HPDE6-E6E7 (cell line): ENCODE measurements at regions not wholly inside any gene's neighbourhood (a gene's known extent, or its start where the extent isn't known, plus 50 kb on each side); places are given as distances from the start of the nearest gene placed in this dataset.

ENCODE experiments used
- DNase-seq: peaks from one replicate; pipeline ENCODE4 v3.0.0; 2011; ENCODE audit warnings: missing footprints; ENCODE audit errors: extremely low spot score

- DNase-seq = no peak
Measured at GRCh38 chr15:31752065-31752762, 278.1 kb upstream of the CHRNA7 start.

- DNase-seq = no peak
Measured at GRCh38 chr15:31752905-31753304, 277.4 kb upstream of the CHRNA7 start.

- no peak for DNase-seq
Measured at GRCh38 chr15:31758126-31758525, 272.2 kb upstream of the CHRNA7 start.

GRCh38 chr15:31768055-31768454 is 262.3 kb upstream of the CHRNA7 start:
- no peak for DNase-seq

GRCh38 chr15:31774045-31774444 is 256.3 kb upstream of the CHRNA7 start:
- no peak for DNase-seq

- no peak for DNase-seq
Measured at GRCh38 chr15:31776039-31776438, 254.3 kb upstream of the CHRNA7 start.

GRCh38 chr15:31781261-31781660 is 249.1 kb upstream of the CHRNA7 start:
- DNase-seq = no peak

GRCh38 chr15:31782016-31782783 is 248.1 kb upstream of the CHRNA7 start:
- no peak for DNase-seq

- no peak for DNase-seq
Measured at GRCh38 chr15:31782951-31783350, 247.4 kb upstream of the CHRNA7 start.

GRCh38 chr15:31786360-31786759 is 244.0 kb upstream of the CHRNA7 start:
- no peak for DNase-seq

- DNase-seq = no peak
Measured at GRCh38 chr15:31788104-31788503, 242.2 kb upstream of the CHRNA7 start.

- DNase-seq = no peak
Measured at GRCh38 chr15:31792611-31793199, 237.6 kb upstream of the CHRNA7 start.

- DNase-seq = no peak
Measured at GRCh38 chr15:31799319-31799714, 231.0 kb upstream of the CHRNA7 start.

GRCh38 chr15:31799715-31800321 is 230.5 kb upstream of the CHRNA7 start:
- no peak for DNase-seq

GRCh38 chr15:31801152-31801551 is 229.2 kb upstream of the CHRNA7 start:
- no peak for DNase-seq

GRCh38 chr15:31802761-31803160 is 227.6 kb upstream of the CHRNA7 start:
- DNase-seq = no peak

GRCh38 chr15:31803388-31803884 is 226.9 kb upstream of the CHRNA7 start:
- DNase-seq = no peak

GRCh38 chr15:31805090-31805662 is 225.1 kb upstream of the CHRNA7 start:
- no peak for DNase-seq

GRCh38 chr15:31806106-31806505 is 224.2 kb upstream of the CHRNA7 start:
- DNase-seq = no peak

GRCh38 chr15:31811641-31812040 is 218.7 kb upstream of the CHRNA7 start:
- no peak for DNase-seq

GRCh38 chr15:31814082-31814481 is 216.2 kb upstream of the CHRNA7 start:
- no peak for DNase-seq
